ENCODE measurements at regions not wholly inside any gene's neighbourhood (a gene's known extent, or its start where the extent isn't known, plus 50 kb on each side); places are given as distances from the start of the nearest gene placed in this dataset.

DNA sequence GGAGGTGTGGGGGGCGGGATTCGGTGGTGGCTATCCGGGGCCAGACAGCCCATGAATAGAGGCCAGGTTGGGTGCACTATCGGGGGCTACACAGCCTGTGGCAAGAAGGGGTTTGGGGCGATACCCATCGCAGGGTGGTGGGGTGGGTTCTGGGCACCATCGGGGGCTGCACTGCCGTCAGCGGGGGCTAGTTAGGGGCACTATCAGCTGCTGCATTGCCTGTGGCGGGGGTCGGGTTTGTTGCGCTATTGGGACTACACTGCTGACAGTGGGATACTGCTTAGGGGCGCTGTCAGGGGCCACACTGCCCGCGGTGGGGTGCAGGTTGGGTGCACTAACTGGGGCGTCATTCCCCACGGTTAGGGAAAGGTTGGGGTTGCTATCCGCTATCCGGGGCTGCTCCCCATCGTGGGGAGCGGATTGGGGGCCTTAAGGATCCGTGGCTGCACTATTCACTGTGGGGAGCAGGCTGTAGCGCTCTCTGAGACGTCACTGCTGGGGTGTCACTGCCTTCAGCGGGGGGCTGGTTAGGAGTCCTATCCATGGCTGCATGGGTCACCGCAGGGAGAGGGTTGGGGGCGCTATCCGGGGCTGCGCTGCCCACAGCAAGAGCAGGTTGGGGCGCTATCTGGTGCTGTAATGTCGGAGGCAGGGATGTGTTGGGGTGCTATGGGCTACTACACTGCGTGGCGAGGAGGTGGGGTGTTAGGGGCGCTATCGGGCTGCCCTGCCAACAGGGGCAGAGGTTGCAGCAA is 76.5 kb upstream of the SLC35G4 start:
- Histone ChIP-seq H3K9me3 (ENCODE audit: low read length) (no peaks in the 10 kb centered on the region), H3K36me3 (ENCODE audit: insufficient read depth, low read length) (no peaks in the 10 kb centered on the region), H3K4me3 (ENCODE audit: low read length) (no peak overlapping the region), H3K27ac (ENCODE audit: low read depth, low read length) (no peak overlapping the region), H3K27me3 (ENCODE audit: insufficient read depth, low read length, poor library complexity, severe bottlenecking) (no peaks in the 10 kb centered on the region), H3K4me1 (ENCODE audit: insufficient read depth, low read length) (no peaks in the 10 kb centered on the region)
- DNase-seq, result no peak
- Mint-ChIP-seq H3K4me3 (no peak overlapping the region), H3K4me1 (no peaks in the 10 kb centered on the region), H3K27me3 (peaks cover 0 to 1% of the 10 kb centered on the region in 2 donors), H3K9me3 (peaks cover 0 to 4% (median 0%) of the 10 kb centered on the region in 5 donors), H3K27ac (no peak overlapping the region), H3K36me3 (no peaks in the 10 kb centered on the region)
- POLR2A ChIA-PET, result no interaction called here
- CTCF ChIA-PET, result no interaction called here

DNA sequence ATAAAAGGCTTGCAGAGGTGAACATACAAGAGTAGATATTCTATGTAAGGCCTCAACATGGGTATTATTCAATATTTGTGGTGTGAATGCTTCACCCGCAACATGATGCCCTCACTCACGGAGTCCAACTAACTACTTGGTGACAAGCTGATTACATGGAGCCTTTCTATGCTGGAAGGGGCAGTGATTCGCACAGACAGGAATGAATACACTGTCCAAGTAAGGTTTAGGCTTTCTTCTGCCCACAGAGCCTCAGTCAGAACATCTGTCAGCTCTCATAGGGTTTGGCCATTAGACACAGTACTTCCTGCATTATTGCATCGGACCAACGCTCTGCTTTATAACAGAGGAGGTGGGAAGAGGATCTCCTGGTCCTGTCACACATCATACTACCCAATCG is 80.3 kb upstream of the SLC35G4 start:
- no peaks in the 10 kb centered on the region for H3K27me3 ChIP-seq (ENCODE audit: insufficient read depth, low read length, poor library complexity, severe bottlenecking)
- ChIA-PET POLR2A (no interaction called here), CTCF (no interaction called here)
- no peaks in the 10 kb centered on the region for H3K4me1 ChIP-seq (ENCODE audit: insufficient read depth, low read length)
- DNase-seq, result no peak
- Mint-ChIP-seq H3K27ac (no peak overlapping the region), H3K36me3 (no peaks in the 10 kb centered on the region), H3K27me3 (no peaks in the 10 kb centered on the region), H3K4me1 (no peaks in the 10 kb centered on the region), H3K9me3 (peaks cover 0 to 4% (median 0%) of the 10 kb centered on the region in 5 donors), H3K4me3 (no peak overlapping the region)
- H3K4me3 ChIP-seq (ENCODE audit: low read length), result no peak overlapping the region
- H3K9me3 ChIP-seq (ENCODE audit: low read length), result no peaks in the 10 kb centered on the region
- H3K27ac ChIP-seq (ENCODE audit: low read depth, low read length), result no peak overlapping the region
- no peaks in the 10 kb centered on the region for H3K36me3 ChIP-seq (ENCODE audit: insufficient read depth, low read length)

DNA sequence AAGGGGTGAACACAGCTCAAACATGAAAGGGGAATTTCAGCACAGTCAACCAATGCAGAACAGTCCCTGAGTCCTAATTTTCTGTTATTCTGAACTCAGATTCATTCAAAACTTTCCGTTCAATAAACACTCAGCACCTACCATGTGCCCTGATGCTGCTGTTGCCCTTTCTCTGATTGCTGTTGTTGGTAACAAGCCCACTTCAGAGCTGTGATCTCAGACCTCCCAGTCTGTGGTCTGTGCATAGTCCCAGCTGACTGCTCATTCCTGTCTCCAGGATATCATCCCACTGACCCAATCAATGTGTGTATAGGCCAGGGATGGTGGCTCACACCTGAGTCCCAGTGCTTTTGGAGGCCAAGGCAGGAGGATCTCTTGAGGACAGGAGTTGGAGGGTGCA is 82.7 kb upstream of the SLC35G4 start:
- H3K36me3 Mint-ChIP-seq, result no peaks in the 10 kb centered on the region
- no peaks in the 10 kb centered on the region for H3K9me3 Mint-ChIP-seq
- Histone ChIP-seq H3K36me3 (ENCODE audit: insufficient read depth, low read length) (no peaks in the 10 kb centered on the region), H3K4me3 (ENCODE audit: low read length) (no peak overlapping the region), H3K27ac (ENCODE audit: low read depth, low read length) (no peak overlapping the region), H3K4me1 (ENCODE audit: insufficient read depth, low read length) (no peaks in the 10 kb centered on the region), H3K9me3 (ENCODE audit: low read length) (no peaks in the 10 kb centered on the region), H3K27me3 (ENCODE audit: insufficient read depth, low read length, poor library complexity, severe bottlenecking) (no peaks in the 10 kb centered on the region)
- H3K4me3 Mint-ChIP-seq, result no peak overlapping the region
- POLR2A ChIA-PET, result no interaction called here
- no peak overlapping the region for H3K27ac Mint-ChIP-seq
- no peak for DNase-seq
- CTCF ChIA-PET, result no interaction called here
- no peaks in the 10 kb centered on the region for H3K4me1 Mint-ChIP-seq
- H3K27me3 Mint-ChIP-seq, result no peaks in the 10 kb centered on the region

DNA sequence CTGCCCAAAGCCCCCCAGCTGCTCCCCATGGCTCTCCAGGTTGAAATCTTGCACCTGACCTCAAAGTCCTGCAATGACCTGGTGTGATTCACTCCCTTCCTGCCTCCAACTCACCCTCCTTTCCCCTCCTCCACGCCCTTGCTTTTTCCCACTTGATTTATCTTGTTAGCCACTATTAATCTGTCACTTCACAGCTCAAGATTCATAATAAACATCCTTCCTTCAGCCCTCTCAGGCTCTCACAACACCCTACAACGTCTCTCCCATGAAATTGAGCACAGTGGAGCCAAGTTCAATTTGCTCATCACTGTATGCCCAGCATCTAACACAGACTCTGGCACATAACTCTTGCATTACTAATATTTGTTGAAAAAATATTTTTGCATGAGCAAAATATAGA is 85.6 kb upstream of the SLC35G4 start:
- Mint-ChIP-seq H3K27me3 (peaks cover 0 to 2% of the 10 kb centered on the region in 2 donors), H3K27ac (peak overlapping the region in 1 of 8 donors; percentile 21), H3K36me3 (no peaks in the 10 kb centered on the region), H3K4me1 (no peaks in the 10 kb centered on the region), H3K4me3 (no peak overlapping the region), H3K9me3 (no peaks in the 10 kb centered on the region)
- Histone ChIP-seq H3K27ac (ENCODE audit: low read depth, low read length) (no peak overlapping the region), H3K4me1 (ENCODE audit: insufficient read depth, low read length) (no peaks in the 10 kb centered on the region), H3K4me3 (ENCODE audit: low read length) (no peak overlapping the region), H3K36me3 (ENCODE audit: insufficient read depth, low read length) (no peaks in the 10 kb centered on the region), H3K9me3 (ENCODE audit: low read length) (no peaks in the 10 kb centered on the region), H3K27me3 (ENCODE audit: insufficient read depth, low read length, poor library complexity, severe bottlenecking) (no peaks in the 10 kb centered on the region)
- DNase-seq, result no peak
- POLR2A ChIA-PET, result no interaction called here
- CTCF ChIA-PET, result no interaction called here

DNA sequence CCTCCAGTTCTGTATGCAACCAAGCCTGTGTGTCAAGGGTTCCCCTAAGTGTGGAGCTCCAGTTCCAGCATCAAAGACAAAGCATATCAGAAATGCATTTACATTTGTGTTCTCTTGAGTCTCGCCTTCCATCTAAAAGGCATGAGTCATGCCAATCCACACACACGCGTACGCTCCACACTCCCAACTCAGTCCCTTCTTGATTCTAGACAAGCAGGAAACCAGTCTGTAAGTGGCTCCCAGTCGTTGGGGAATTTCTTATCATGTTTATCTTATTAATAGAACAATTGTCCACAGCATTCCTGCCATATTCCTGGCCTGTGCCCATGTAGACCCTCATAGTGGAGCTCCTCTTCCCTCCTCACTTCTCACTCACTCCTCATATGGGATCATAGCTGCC is 86.4 kb upstream of the SLC35G4 start:
- no peaks in the 10 kb centered on the region for H3K9me3 Mint-ChIP-seq
- Histone ChIP-seq H3K9me3 (ENCODE audit: low read length) (no peaks in the 10 kb centered on the region), H3K36me3 (ENCODE audit: insufficient read depth, low read length) (no peaks in the 10 kb centered on the region), H3K27ac (ENCODE audit: low read depth, low read length) (no peak overlapping the region), H3K27me3 (ENCODE audit: insufficient read depth, low read length, poor library complexity, severe bottlenecking) (no peaks in the 10 kb centered on the region), H3K4me1 (ENCODE audit: insufficient read depth, low read length) (no peaks in the 10 kb centered on the region), H3K4me3 (ENCODE audit: low read length) (no peak overlapping the region)
- no peaks in the 10 kb centered on the region for H3K4me1 Mint-ChIP-seq
- no peak for DNase-seq
- H3K4me3 Mint-ChIP-seq, result no peak overlapping the region
- peaks cover 0 to 2% of the 10 kb centered on the region in 2 donors for H3K27me3 Mint-ChIP-seq
- ChIA-PET POLR2A (no interaction called here), CTCF (no interaction called here)
- H3K36me3 Mint-ChIP-seq, result no peaks in the 10 kb centered on the region
- H3K27ac Mint-ChIP-seq, result no peak overlapping the region

DNA sequence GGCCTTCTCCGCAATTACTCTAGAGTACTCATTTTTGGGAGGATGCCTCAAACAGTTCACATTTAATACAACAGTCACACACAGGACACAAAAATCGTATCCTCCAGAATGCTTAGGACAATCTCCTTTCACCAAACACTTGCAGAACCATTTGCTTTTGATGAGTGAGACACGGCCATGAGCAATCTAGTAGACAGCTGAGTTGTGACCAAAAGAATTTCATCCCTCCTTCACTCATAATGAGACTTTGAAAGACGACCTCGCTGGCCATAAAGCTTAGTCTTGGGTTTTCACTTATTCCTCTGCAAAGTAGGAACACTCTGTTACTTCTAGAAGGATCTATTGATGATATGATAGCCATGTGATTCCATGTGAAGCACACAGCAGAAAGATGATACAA is 87.5 kb upstream of the SLC35G4 start:
- Mint-ChIP-seq H3K4me1 (no peaks in the 10 kb centered on the region), H3K27me3 (peaks cover 0 to 2% of the 10 kb centered on the region in 2 donors), H3K4me3 (no peak overlapping the region), H3K36me3 (no peaks in the 10 kb centered on the region), H3K27ac (no peak overlapping the region), H3K9me3 (no peaks in the 10 kb centered on the region)
- DNase-seq, result no peak
- ChIA-PET CTCF (no interaction called here), POLR2A (no interaction called here)
- no peaks in the 10 kb centered on the region for H3K4me1 ChIP-seq (ENCODE audit: insufficient read depth, low read length)
- no peak overlapping the region for H3K27ac ChIP-seq (ENCODE audit: low read depth, low read length)
- H3K9me3 ChIP-seq (ENCODE audit: low read length), result no peaks in the 10 kb centered on the region
- no peaks in the 10 kb centered on the region for H3K27me3 ChIP-seq (ENCODE audit: insufficient read depth, low read length, poor library complexity, severe bottlenecking)
- no peaks in the 10 kb centered on the region for H3K36me3 ChIP-seq (ENCODE audit: insufficient read depth, low read length)
- H3K4me3 ChIP-seq (ENCODE audit: low read length), result no peak overlapping the region

DNA sequence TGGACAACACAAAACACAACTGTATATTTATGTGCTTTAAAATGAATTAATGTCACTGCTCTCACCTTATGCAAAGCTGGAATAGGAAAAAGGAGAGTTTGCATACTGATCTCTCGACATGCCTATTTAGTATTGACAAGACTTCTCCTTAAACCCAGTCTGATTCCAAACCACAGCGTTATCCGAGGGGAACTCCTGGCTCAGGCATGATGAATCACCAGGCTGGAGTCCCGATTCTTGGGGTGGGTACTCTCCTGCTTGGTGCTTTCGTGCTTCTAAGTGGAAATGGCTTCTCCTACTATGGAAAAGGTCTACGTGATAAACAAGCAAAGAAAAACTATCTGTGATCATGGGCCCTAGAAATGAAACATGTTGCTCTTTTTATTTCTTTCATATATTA is 88.9 kb upstream of the SLC35G4 start:
- peaks cover 0 to 2% of the 10 kb centered on the region in 2 donors for H3K27me3 Mint-ChIP-seq
- Histone ChIP-seq H3K4me1 (ENCODE audit: insufficient read depth, low read length) (no peaks in the 10 kb centered on the region), H3K36me3 (ENCODE audit: insufficient read depth, low read length) (no peaks in the 10 kb centered on the region), H3K27ac (ENCODE audit: low read depth, low read length) (no peak overlapping the region), H3K9me3 (ENCODE audit: low read length) (no peaks in the 10 kb centered on the region), H3K27me3 (ENCODE audit: insufficient read depth, low read length, poor library complexity, severe bottlenecking) (no peaks in the 10 kb centered on the region), H3K4me3 (ENCODE audit: low read length) (no peak overlapping the region)
- CTCF ChIA-PET, result no interaction called here
- POLR2A ChIA-PET, result no interaction called here
- H3K4me1 Mint-ChIP-seq, result no peaks in the 10 kb centered on the region
- H3K4me3 Mint-ChIP-seq, result no peak overlapping the region
- no peak overlapping the region for H3K27ac Mint-ChIP-seq
- H3K36me3 Mint-ChIP-seq, result no peaks in the 10 kb centered on the region
- DNase-seq, result no peak
- no peaks in the 10 kb centered on the region for H3K9me3 Mint-ChIP-seq

DNA sequence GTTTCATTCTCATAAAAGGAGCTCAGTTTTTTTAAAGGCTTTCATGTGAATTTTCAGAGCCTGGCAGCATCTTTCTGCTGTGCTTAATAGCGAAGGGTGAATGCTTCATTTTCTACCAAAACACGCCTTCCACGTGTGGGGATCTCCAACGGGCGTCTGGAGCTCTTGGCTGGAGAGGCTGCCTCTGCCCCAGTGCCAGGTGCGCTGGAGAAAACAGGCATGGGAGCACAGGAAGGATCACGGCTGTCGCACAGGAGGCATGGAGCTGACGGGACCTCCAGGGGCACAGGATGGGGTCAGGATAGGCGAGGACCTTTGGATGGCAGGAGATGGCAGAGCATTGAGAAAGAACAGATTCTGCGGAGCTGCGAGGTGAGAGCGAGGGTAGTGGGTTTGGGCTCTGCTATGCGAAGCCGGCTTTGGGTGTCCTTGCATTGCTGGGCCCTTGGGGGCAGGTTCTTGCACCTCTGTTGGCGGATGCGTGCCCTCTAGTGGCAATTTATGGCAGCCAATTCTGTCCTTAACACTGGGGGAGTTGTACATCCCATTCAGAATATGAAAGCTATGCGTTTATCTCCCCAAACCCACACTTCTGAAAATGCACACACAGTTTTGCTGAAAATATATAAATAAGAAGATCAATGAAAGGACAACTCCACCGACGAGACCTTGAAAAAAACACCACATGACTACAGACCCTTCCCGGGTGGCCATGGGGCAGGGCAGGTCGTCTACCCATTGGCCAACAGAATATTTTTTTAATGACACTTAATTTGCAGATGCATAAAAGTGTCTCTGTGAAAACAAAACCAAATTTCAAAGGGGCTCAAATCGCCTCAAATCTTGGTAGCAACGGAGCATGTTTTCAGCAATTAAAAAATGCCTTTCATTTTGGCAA is 90.4 kb upstream of the SLC35G4 start:
- Mint-ChIP-seq H3K4me3 (no peak overlapping the region), H3K9me3 (no peaks in the 10 kb centered on the region), H3K36me3 (no peaks in the 10 kb centered on the region), H3K27me3 (peaks cover 0 to 2% of the 10 kb centered on the region in 2 donors), H3K4me1 (no peaks in the 10 kb centered on the region), H3K27ac (no peak overlapping the region)
- H3K27ac ChIP-seq (ENCODE audit: low read depth, low read length), result no peak overlapping the region
- ChIA-PET CTCF (no interaction called here), POLR2A (no interaction called here)
- no peak overlapping the region for H3K4me3 ChIP-seq (ENCODE audit: low read length)
- H3K4me1 ChIP-seq (ENCODE audit: insufficient read depth, low read length), result no peaks in the 10 kb centered on the region
- no peaks in the 10 kb centered on the region for H3K36me3 ChIP-seq (ENCODE audit: insufficient read depth, low read length)
- H3K27me3 ChIP-seq (ENCODE audit: insufficient read depth, low read length, poor library complexity, severe bottlenecking), result no peaks in the 10 kb centered on the region
- no peaks in the 10 kb centered on the region for H3K9me3 ChIP-seq (ENCODE audit: low read length)
- DNase-seq, result no peak
